GDM1 (cell line): ENCODE measurements at regions not wholly inside any gene's neighbourhood (a gene's known extent, or its start where the extent isn't known, plus 50 kb on each side); places are given as distances from the start of the nearest gene placed in this dataset.

ENCODE experiments used
- DNase-seq: peaks from one replicate; lab custom pipeline; 2025; lab: John Stamatoyannopoulos, UW

GRCh38 chr3:151935446-151935845 lies 62.0 kb downstream of the SUCNR1 start:
- DNase-seq = no peak

- DNase-seq = no peak
Measured at GRCh38 chr3:151940481-151940880, 67.0 kb downstream of the SUCNR1 start.

- DNase-seq = no peak
Measured at GRCh38 chr3:151943539-151943938, 70.1 kb downstream of the SUCNR1 start.

- DNase-seq = no peak
Measured at GRCh38 chr3:151944356-151944755, 70.9 kb downstream of the SUCNR1 start.

GRCh38 chr3:151946606-151947005 lies 73.2 kb downstream of the SUCNR1 start:
- no peak for DNase-seq

GRCh38 chr3:151949706-151950105 lies 76.3 kb downstream of the SUCNR1 start:
- DNase-seq = no peak

GRCh38 chr3:151955356-151955755 lies 81.9 kb downstream of the SUCNR1 start:
- DNase-seq = no peak

GRCh38 chr3:151960961-151961580 lies 87.6 kb downstream of the SUCNR1 start:
- DNase-seq = no peak

GRCh38 chr3:151962352-151962751 lies 88.9 kb downstream of the SUCNR1 start:
- DNase-seq = no peak

GRCh38 chr3:151962912-151963311 lies 89.5 kb downstream of the SUCNR1 start:
- DNase-seq = no peak

GRCh38 chr3:151964743-151965142 lies 91.3 kb downstream of the SUCNR1 start:
- DNase-seq = no peak

- DNase-seq = no peak
Measured at GRCh38 chr3:151969026-151969642, 95.7 kb downstream of the SUCNR1 start.

GRCh38 chr3:151971814-151972579 lies 98.6 kb downstream of the SUCNR1 start:
- no peak for DNase-seq

GRCh38 chr3:151974067-151974466 lies 100.6 kb downstream of the SUCNR1 start:
- no peak for DNase-seq

- peak; percentile 71 for DNase-seq
Measured at GRCh38 chr3:151976211-151977050, 103.0 kb downstream of the SUCNR1 start.

GRCh38 chr3:151979906-151980305 lies 106.5 kb downstream of the SUCNR1 start:
- DNase-seq = no peak

- DNase-seq = no peak
Measured at GRCh38 chr3:151983538-151983937, 110.1 kb downstream of the SUCNR1 start.

GRCh38 chr3:151985787-151986430 lies 112.5 kb downstream of the SUCNR1 start:
- no peak for DNase-seq

GRCh38 chr3:151987893-151988292 lies 114.5 kb downstream of the SUCNR1 start:
- no peak for DNase-seq

- no peak for DNase-seq
Measured at GRCh38 chr3:151989621-151990020, 116.2 kb downstream of the SUCNR1 start.

GRCh38 chr3:151990696-151991376 lies 117.4 kb downstream of the SUCNR1 start:
- no peak for DNase-seq
